ENCODE measurements at regions not wholly inside any gene's neighbourhood (a gene's known extent, or its start where the extent isn't known, plus 50 kb on each side); places are given as distances from the start of the nearest gene placed in this dataset.

DNA sequence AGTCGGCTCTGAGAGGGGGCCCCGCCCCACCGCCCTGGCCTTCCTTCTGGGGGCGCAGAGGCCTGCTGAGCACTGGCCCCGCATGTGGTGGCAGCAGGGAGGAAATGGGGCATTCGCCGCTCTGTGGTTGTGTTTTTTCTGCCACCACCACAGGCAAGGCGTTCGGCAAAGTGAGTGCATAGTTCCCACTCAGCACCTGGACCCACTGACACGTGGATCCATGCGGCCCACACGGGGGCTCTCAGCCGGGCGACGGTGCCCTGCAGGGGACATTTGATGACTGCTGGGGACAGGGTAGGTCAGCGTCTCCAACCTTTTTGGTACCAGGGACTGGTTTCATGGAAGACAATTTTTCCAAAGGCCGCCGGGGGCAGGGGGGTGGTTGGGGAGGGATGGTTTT, 70.9 kb downstream of the ENGASE start:
- no peak for DNase-seq (ENCODE audit: low spot score)
- 91% methylated on average over 18 of the region's 18 CpGs for WGBS
- intact Hi-C loops (cut with DNase I): no loop called here
- no peak for TF ChIP-seq POLR2AphosphoS5 (IDR thresholded peaks at IDR 0.05)
- TF ChIP-seq POLR2A (IDR thresholded peaks at IDR 0.05): no peak
- TF ChIP-seq, protein P1, sequence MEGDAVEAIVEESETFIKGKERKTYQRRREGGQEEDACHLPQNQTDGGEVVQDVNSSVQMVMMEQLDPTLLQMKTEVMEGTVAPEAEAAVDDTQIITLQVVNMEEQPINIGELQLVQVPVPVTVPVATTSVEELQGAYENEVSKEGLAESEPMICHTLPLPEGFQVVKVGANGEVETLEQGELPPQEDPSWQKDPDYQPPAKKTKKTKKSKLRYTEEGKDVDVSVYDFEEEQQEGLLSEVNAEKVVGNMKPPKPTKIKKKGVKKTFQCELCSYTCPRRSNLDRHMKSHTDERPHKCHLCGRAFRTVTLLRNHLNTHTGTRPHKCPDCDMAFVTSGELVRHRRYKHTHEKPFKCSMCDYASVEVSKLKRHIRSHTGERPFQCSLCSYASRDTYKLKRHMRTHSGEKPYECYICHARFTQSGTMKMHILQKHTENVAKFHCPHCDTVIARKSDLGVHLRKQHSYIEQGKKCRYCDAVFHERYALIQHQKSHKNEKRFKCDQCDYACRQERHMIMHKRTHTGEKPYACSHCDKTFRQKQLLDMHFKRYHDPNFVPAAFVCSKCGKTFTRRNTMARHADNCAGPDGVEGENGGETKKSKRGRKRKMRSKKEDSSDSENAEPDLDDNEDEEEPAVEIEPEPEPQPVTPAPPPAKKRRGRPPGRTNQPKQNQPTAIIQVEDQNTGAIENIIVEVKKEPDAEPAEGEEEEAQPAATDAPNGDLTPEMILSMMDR (IDR thresholded peaks at IDR 0.05): no peak
- Histone ChIP-seq H3K9me3 (no peaks in the 10 kb centered on the region), H3K27ac (no peak overlapping the region), H3K4me1 (replicated peaks) (no peaks in the 10 kb centered on the region), H3K4me3 (no peak overlapping the region), H3K36me3 (no peaks in the 10 kb centered on the region), H3K27me3 (replicated peaks; ENCODE audit: insufficient read depth) (peaks cover 3% of the 10 kb centered on the region)

DNA sequence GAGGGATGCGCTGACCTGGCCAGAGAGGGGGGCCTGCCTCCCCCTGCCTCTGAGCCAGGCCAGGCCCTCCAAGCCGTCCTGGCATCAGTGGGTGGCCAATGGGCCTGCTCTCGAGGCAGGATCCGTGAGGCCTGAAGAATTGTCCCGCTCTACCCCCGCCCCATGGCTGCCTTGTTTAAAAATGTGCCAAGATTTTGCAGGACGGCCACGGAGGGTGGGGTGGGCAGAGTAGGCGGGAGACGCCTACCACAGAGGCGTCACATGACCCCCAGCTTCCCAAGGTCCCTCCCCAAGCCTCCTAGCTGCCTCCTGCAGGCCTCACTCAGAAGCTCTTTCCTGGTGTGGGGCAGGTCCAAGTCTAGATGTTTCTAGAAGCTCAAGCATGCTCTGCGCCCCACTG, 69.5 kb downstream of the ENGASE start:
- intact Hi-C loops (cut with DNase I): no loop called here
- TF ChIP-seq POLR2AphosphoS5 (IDR thresholded peaks at IDR 0.05) (no peak), POLR2A (IDR thresholded peaks at IDR 0.05) (no peak)
- TF ChIP-seq, protein P1 (IDR thresholded peaks at IDR 0.05): no peak
- WGBS: 66% methylated on average over 12 of the region's 12 CpGs
- Histone ChIP-seq H3K36me3 (no peaks in the 10 kb centered on the region), H3K27ac (no peak overlapping the region), H3K4me3 (no peak overlapping the region), H3K27me3 (replicated peaks; ENCODE audit: insufficient read depth) (peaks cover 3% of the 10 kb centered on the region), H3K9me3 (no peaks in the 10 kb centered on the region), H3K4me1 (replicated peaks) (no peaks in the 10 kb centered on the region)
- no peak for DNase-seq (ENCODE audit: low spot score)

DNA sequence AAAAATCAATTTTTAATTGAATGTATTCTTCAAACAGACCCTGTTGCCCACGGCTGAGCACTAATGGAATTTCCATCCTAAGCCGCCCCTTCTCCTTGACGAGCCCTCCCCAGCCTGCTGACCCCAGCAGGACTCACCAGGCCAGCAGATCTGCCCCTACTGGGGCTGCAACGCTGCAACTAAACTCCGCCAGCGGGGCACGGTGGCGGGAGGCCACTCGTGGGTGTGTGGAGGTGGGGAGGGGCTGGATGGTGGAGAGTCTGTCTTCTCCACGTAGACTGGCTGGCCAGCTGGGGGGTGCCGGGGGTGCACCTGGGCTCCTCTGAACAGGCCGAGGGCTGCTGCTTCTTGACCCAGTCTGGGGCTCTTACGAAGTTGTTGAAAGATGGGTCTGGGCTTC, 67.8 kb downstream of the ENGASE start:
- intact Hi-C loops (cut with DNase I): no loop called here
- Histone ChIP-seq H3K4me1 (replicated peaks) (no peaks in the 10 kb centered on the region), H3K36me3 (no peaks in the 10 kb centered on the region), H3K4me3 (no peak overlapping the region), H3K27me3 (replicated peaks; ENCODE audit: insufficient read depth) (peaks cover 3% of the 10 kb centered on the region), H3K27ac (no peak overlapping the region), H3K9me3 (no peaks in the 10 kb centered on the region)
- TF ChIP-seq, protein P1 (IDR thresholded peaks at IDR 0.05): no peak
- TF ChIP-seq POLR2A (IDR thresholded peaks at IDR 0.05) (no peak), POLR2AphosphoS5 (IDR thresholded peaks at IDR 0.05) (no peak)
- WGBS: 54% methylated on average over 13 of the region's 13 CpGs
- DNase-seq (ENCODE audit: low spot score): no peak

DNA sequence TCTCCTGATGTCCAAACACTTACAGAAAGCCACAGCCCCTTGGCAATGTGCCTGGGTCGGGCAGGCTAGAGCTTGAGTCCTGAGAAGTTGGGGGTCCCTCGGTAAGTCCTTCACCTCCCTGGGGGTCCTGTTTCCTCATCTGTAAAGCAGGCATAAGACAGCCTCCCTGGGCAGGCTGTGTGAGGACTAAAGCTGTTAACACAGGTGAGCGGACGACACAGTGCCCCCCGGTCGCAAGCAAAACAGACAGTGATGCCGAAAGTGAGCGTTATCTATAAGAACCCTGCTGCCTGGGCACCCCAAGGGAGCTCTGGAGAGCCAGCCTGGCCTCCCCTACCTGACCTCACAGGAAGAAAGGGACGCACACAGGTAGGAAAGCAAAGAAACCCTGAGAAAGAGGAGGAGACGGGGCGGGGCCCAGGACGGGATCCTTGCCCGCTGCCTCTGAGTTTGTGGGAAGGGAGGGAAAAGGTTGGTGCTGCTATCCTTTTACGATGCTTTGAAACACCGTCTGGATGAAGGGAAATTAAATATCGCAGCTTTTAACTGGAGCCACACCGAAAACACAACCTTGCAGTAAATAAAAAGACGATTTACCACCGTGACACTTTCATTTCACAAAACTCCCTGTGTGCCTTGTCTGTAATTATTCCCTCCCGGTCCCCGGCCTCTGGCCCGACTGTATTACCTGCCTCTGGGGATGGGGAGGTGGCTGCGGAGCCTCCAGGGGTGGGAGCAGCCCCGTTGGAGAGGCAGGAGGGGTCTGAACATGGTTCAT, 67.1 kb downstream of the ENGASE start:
- Histone ChIP-seq H3K4me1 (replicated peaks) (no peaks in the 10 kb centered on the region), H3K4me3 (no peak overlapping the region), H3K9me3 (no peaks in the 10 kb centered on the region), H3K27ac (no peak overlapping the region), H3K36me3 (no peaks in the 10 kb centered on the region), H3K27me3 (replicated peaks; ENCODE audit: insufficient read depth) (peaks cover 3% of the 10 kb centered on the region)
- DNase-seq (ENCODE audit: low spot score): no peak
- WGBS: 42% methylated on average over 24 of the region's 24 CpGs
- TF ChIP-seq, protein P1 (IDR thresholded peaks at IDR 0.05): no peak
- TF ChIP-seq POLR2AphosphoS5 (IDR thresholded peaks at IDR 0.05): no peak
- TF ChIP-seq POLR2A (IDR thresholded peaks at IDR 0.05): no peak
- intact Hi-C loops (cut with DNase I): no loop called here

DNA sequence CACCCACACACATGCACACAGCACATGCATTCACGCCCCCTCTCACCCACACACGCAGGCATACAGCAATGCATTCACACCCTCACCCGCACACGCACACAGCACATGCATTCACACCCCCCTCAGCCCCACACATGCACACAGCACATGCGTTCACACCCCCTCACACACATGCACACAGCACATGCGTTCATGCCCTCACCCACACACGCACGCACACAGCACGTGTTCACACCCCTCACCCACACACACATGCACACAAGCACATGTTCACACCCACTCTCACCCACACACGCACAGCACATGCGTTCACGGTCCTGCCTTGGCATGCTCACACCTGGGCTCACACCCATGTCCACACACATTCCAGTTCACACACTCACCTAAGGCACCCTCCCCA, 64.2 kb downstream of the ENGASE start:
- Histone ChIP-seq H3K27me3 (replicated peaks; ENCODE audit: insufficient read depth) (peaks cover 14% of the 10 kb centered on the region), H3K36me3 (no peaks in the 10 kb centered on the region), H3K4me3 (no peak overlapping the region), H3K27ac (no peak overlapping the region), H3K9me3 (no peaks in the 10 kb centered on the region), H3K4me1 (replicated peaks) (no peaks in the 10 kb centered on the region)
- TF ChIP-seq, protein P1 (IDR thresholded peaks at IDR 0.05): no peak
- TF ChIP-seq POLR2A (IDR thresholded peaks at IDR 0.05) (no peak), POLR2AphosphoS5 (IDR thresholded peaks at IDR 0.05) (no peak)
- intact Hi-C loops (cut with DNase I): no loop called here
- 96% methylated on average over 12 of the region's 12 CpGs for WGBS
- DNase-seq (ENCODE audit: low spot score): no peak

All from prostate gland (tissue), 2 donors.